Hepatocyte (in vitro differentiated cells): ENCODE measurements at regions not wholly inside any gene's neighbourhood (a gene's known extent, or its start where the extent isn't known, plus 50 kb on each side); places are given as distances from the start of the nearest gene placed in this dataset.
"Not testable (repeated sequence)": the region's sequence is repeated elsewhere in the genome, so short reads cannot be mapped to it uniquely, and the experiment has no call there.

Source experiments
- DNase-seq: peaks from one replicate; pipeline ENCODE4 v3.0.0-alpha.2; 2016; ENCODE audit warnings: low spot score
- H2AFZ ChIP-seq: fragments of 200-600 bp; sonication (generic); 2 replicates; pipeline ENCODE4 v1.6.0; 2016; ENCODE audit warnings: antibody characterized with exemption, mild to moderate bottlenecking
- H3K27ac ChIP-seq: fragments of 200-600 bp; sonication (generic); 2 replicates; pipeline ENCODE4 v1.5.1; 2016; ENCODE audit warnings: mild to moderate bottlenecking
- H3K27me3 ChIP-seq: fragments of 200-600 bp; sonication (generic); 2 replicates; pipeline ENCODE4 v1.6.1; 2016
- H3K36me3 ChIP-seq: fragments of 200-600 bp; sonication (generic); replicated peaks from 2 replicates; pipeline ENCODE4 v1.5.1; 2016; ENCODE audit warnings: low read depth; ENCODE audit not compliant: insufficient read depth
- H3K4me1 ChIP-seq: fragments of 200-600 bp; sonication (generic); 2 replicates; pipeline ENCODE4 v1.5.1; 2016; ENCODE audit warnings: mild to moderate bottlenecking, moderate library complexity; ENCODE audit not compliant: insufficient read depth
- H3K4me2 ChIP-seq: fragments of 200-600 bp; sonication (generic); 2 replicates; pipeline ENCODE4 v1.6.0; 2016
- H3K4me3 ChIP-seq: fragments of 200-600 bp; sonication (generic); 2 replicates; pipeline ENCODE4 v1.5.1; 2016; ENCODE audit warnings: mild to moderate bottlenecking
- H3K79me2 ChIP-seq: fragments of 200-600 bp; sonication (generic); 2 replicates; pipeline ENCODE4 v1.6.0; 2017; ENCODE audit warnings: mild to moderate bottlenecking
- H3K9me2 ChIP-seq: fragments of 200-600 bp; sonication (generic); replicated peaks from 2 replicates; pipeline ENCODE4 v1.6.0; 2017; ENCODE audit warnings: mild to moderate bottlenecking; ENCODE audit not compliant: insufficient read depth
- H3K9me3 ChIP-seq: fragments of 200-600 bp; sonication (generic); 2 replicates; pipeline ENCODE4 v1.5.1; 2016; ENCODE audit warnings: low read depth, mild to moderate bottlenecking
- H4K20me1 ChIP-seq: fragments of 200-600 bp; sonication (generic); 2 replicates; pipeline ENCODE4 v1.6.0; 2016; ENCODE audit warnings: mild to moderate bottlenecking; ENCODE audit not compliant: insufficient read depth, poor library complexity, severe bottlenecking
- CTCF ChIP-seq: fragments of 200-600 bp; sonication (generic); IDR thresholded peaks from 2 replicates; pipeline ENCODE4 v1.5.1; 2016; ENCODE audit warnings: antibody characterized with exemption, mild to moderate bottlenecking; ENCODE audit not compliant: poor library complexity
- EZH2 ChIP-seq: fragments of 200-600 bp; sonication (generic); IDR thresholded peaks from 2 replicates; pipeline ENCODE4 v1.6.1; 2016; ENCODE audit warnings: antibody characterized with exemption, mild to moderate bottlenecking, borderline replicate concordance
- EZH2phosphoT487 ChIP-seq: fragments of 200-600 bp; sonication (generic); IDR thresholded peaks from one replicate; pipeline ENCODE4 v1.6.1; 2018; ENCODE audit warnings: antibody characterized with exemption, mild to moderate bottlenecking, low read depth, moderate library complexity; ENCODE audit not compliant: unreplicated experiment, severe bottlenecking
- WGBS: methylation state at CpG from one replicate; pipeline ENCODE4 v1.1.6; 2016; ENCODE audit warnings: low lambda C conversion rate; ENCODE audit errors: missing lambda C conversion rate; 5-methylcytosine and 5-hydroxymethylcytosine counted together

DNA sequence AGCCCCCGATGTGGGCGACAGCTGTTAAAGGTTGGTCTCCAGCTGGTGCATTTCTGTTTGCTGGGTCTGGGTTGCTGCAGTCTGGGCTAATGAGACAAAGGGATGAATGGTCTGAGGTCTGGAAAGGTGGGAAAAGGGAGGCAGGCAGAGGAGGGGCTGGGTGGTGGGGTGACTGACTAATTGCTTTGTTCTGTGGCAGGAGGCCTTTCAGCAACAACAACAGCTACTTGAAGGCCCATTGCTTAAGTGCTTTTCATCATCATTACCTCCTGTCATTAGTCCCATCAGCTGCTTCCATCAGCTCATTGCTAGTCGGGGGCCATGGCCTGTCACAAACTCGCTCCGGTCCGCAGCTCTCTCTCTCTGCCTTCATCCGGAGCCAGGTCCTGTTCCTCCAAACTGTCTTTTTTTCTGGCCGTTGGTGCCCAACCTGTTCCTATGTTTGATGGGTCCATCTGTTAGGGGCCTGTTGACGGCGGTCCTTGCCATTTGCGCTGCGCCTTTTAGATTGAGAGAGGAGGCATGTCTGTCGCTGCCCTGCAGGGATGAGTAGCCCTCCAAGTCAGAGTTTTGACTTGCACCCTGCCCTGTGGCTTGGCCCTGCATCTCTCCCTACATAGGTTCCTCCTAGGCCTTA is 105.6 kb upstream of the PLXNA2 start:
- Histone ChIP-seq H3K9me3 (no peaks in the 10 kb centered on the region), H2AFZ (no peak overlapping the region), H4K20me1 (no peaks in the 10 kb centered on the region), H3K9me2 (no peaks in the 10 kb centered on the region), H3K4me3 (no peak overlapping the region), H3K79me2 (no peaks in the 10 kb centered on the region), H3K36me3 (no peaks in the 10 kb centered on the region), H3K4me1 (no peaks in the 10 kb centered on the region), H3K4me2 (no peak overlapping the region), H3K27me3 (no peaks in the 10 kb centered on the region), H3K27ac (no peak overlapping the region)
- WGBS: 77% methylated on average over 13 of the region's 13 CpGs
- no peak for DNase-seq
- no peak for TF ChIP-seq EZH2
- TF ChIP-seq EZH2phosphoT487: no peak
- no peak for TF ChIP-seq CTCF

- no peak overlapping the region for H2AFZ ChIP-seq
- WGBS: 89% methylated on average over 1 of the region's 1 CpG
- H3K9me3 ChIP-seq: no peaks in the 10 kb centered on the region
- H3K9me2 ChIP-seq: no peaks in the 10 kb centered on the region
- no peaks in the 10 kb centered on the region for H3K27me3 ChIP-seq
- H3K4me2 ChIP-seq: no peak overlapping the region
- H3K4me3 ChIP-seq: no peak overlapping the region
- no peaks in the 10 kb centered on the region for H4K20me1 ChIP-seq
- H3K27ac ChIP-seq: no peak overlapping the region
- no peak for DNase-seq
- no peaks in the 10 kb centered on the region for H3K79me2 ChIP-seq
- H3K36me3 ChIP-seq: no peaks in the 10 kb centered on the region
- H3K4me1 ChIP-seq: no peaks in the 10 kb centered on the region
- TF ChIP-seq EZH2phosphoT487 (no peak), EZH2 (no peak), CTCF (no peak)
Measured at GRCh38 chr1:208350815-208351214, 106.6 kb upstream of the PLXNA2 start.

- H3K79me2 ChIP-seq: no peaks in the 10 kb centered on the region
- WGBS: 61% methylated on average over 8 of the region's 8 CpGs
Measured at GRCh38 chr1:208351838-208352237, 107.7 kb upstream of the PLXNA2 start.

GRCh38 chr1:208353797-208354196 is 109.6 kb upstream of the PLXNA2 start:
- H3K79me2 ChIP-seq, H3K27me3 ChIP-seq, H4K20me1 ChIP-seq, H3K4me3 ChIP-seq, H3K27ac ChIP-seq, H3K36me3 ChIP-seq, H3K9me2 ChIP-seq, H2AFZ ChIP-seq, H3K9me3 ChIP-seq, H3K4me2 ChIP-seq, DNase-seq: not testable (repeated sequence)
- H3K4me1 ChIP-seq: peaks cover 18% of the 10 kb centered on the region
- 100% methylated on average over 5 of the region's 5 CpGs for WGBS

More at GRCh38 chr1:208351838-208352237, 107.7 kb upstream of the PLXNA2 start:
- Histone ChIP-seq H2AFZ (no peak overlapping the region), H3K4me1 (no peaks in the 10 kb centered on the region), H4K20me1 (no peaks in the 10 kb centered on the region), H3K36me3 (no peaks in the 10 kb centered on the region), H3K4me2 (no peak overlapping the region), H3K27me3 (no peaks in the 10 kb centered on the region), H3K9me3 (no peaks in the 10 kb centered on the region), H3K4me3 (no peak overlapping the region), H3K9me2 (no peaks in the 10 kb centered on the region), H3K27ac (no peak overlapping the region)
- TF ChIP-seq EZH2phosphoT487 (no peak), CTCF (no peak), EZH2 (no peak)
- DNase-seq: no peak
